ENCODE measurements at regions not wholly inside any gene's neighbourhood (a gene's known extent, or its start where the extent isn't known, plus 50 kb on each side); places are given as distances from the start of the nearest gene placed in this dataset.
A peak's percentile ranks its signal among the peaks of the same experiment; 100 is the strongest.

- no peak overlapping the region for H3K4me2 ChIP-seq (ENCODE audit: insufficient read depth in 1 of 2, low read depth in 2 of 2, low read length in 2 of 2)
- WGBS, 2 experiments (ENCODE audit: extremely low coverage in 1 of 2, insufficient coverage in 1 of 2, insufficient read length in 1 of 2, insufficient replicate concordance in 2 of 2, low coverage in 1 of 2, low lambda C conversion rate in 2 of 2, missing lambda C conversion rate in 1 of 2), result 94% methylated on average over 7 of the region's 7 CpGs; no CpG with 5 or more reads in 1 of the 2 experiments
- no peaks in the 10 kb centered on the region for H3K36me3 ChIP-seq (ENCODE audit: control insufficient read depth in 2 of 4, insufficient read depth in 4 of 4, low read length in 3 of 4)
- H3K4me3 ChIP-seq (ENCODE audit: extremely low read depth in 1 of 4, insufficient read depth in 2 of 4, low read depth in 3 of 4, low read length in 4 of 4), result no peak overlapping the region
- no peaks in the 10 kb centered on the region for H3K9me3 ChIP-seq (ENCODE audit: insufficient read depth in 2 of 2, low read depth in 1 of 2, low read length in 1 of 2)
- FAIRE-seq (no peak), DNase-seq (ENCODE audit: low read depth in 1 of 2, low spot score in 2 of 2) (no peak)
- no peak overlapping the region for H2BK120ac ChIP-seq (replicated peaks; ENCODE audit: low read depth, low read length)
- H3K4ac ChIP-seq (replicated peaks; ENCODE audit: insufficient read length, low read depth, low read length), result no peak overlapping the region
- H3K4me1 ChIP-seq (replicated peaks in 1 of 4; ENCODE audit: control insufficient read depth in 3 of 4, insufficient read depth in 4 of 4, low read length in 3 of 4), result no peaks in the 10 kb centered on the region
- no peak overlapping the region for H2AK5ac ChIP-seq (ENCODE audit: low read depth, low read length)
- H4K8ac ChIP-seq (ENCODE audit: extremely low read depth, insufficient read depth, low read length), result peak overlapping the region; percentile 3; the same call in 1 of the 2 replicates
- H3K79me2 ChIP-seq (ENCODE audit: control insufficient read depth in 1 of 2, insufficient read depth in 2 of 2, low read length in 2 of 2), result no peaks in the 10 kb centered on the region
- no peak overlapping the region for H4K91ac ChIP-seq (replicated peaks; ENCODE audit: insufficient read length, low read length)
- no peak overlapping the region for H3K18ac ChIP-seq (ENCODE audit: extremely low read depth, low read length)
- H4K20me1 ChIP-seq (replicated peaks in 1 of 2; ENCODE audit: control insufficient read depth in 1 of 2, insufficient read depth in 2 of 2, low read length in 2 of 2), result no peaks in the 10 kb centered on the region
- no peak overlapping the region for H3K56ac ChIP-seq (replicated peaks; ENCODE audit: insufficient read length, low read depth, low read length)
- CTCF ChIA-PET (ENCODE audit: partially characterized antibody), result interaction anchor here (1.0 to 1.4 kb wide), 2 partner anchors 11 to 98 kb away, joined by 3 to 4 read pairs; no protein-coding TSS in a partner anchor
- no peak overlapping the region for H2BK15ac ChIP-seq (ENCODE audit: low read length)
- H3K14ac ChIP-seq (ENCODE audit: insufficient read length), result no peak overlapping the region
- no peak overlapping the region for H2BK12ac ChIP-seq (ENCODE audit: low read depth, low read length)
- no peak overlapping the region for H3K9ac ChIP-seq (replicated peaks in 1 of 4; ENCODE audit: extremely low read depth in 1 of 4, low read depth in 3 of 4, low read length in 3 of 4)
- POLR2A ChIA-PET (ENCODE audit: partially characterized antibody), result no interaction called here
- H3K27ac ChIP-seq (ENCODE audit: low read depth, low read length), result no peak overlapping the region
- no peak overlapping the region for H2BK5ac ChIP-seq (ENCODE audit: low read depth, low read length)
- H3K23ac ChIP-seq (ENCODE audit: insufficient read length), result no peak overlapping the region
- H2BK20ac ChIP-seq (ENCODE audit: low read length), result no peak overlapping the region
- no peaks in the 10 kb centered on the region for H3K27me3 ChIP-seq (replicated peaks in 1 of 4; ENCODE audit: control insufficient read depth in 3 of 4, extremely low read depth in 1 of 4, insufficient read depth in 3 of 4, low read length in 3 of 4)
- H2AFZ ChIP-seq (ENCODE audit: low read length), result no peak overlapping the region
- no peak overlapping the region for H4K5ac ChIP-seq (ENCODE audit: insufficient read length, low read depth, low read length)
- H3K79me1 ChIP-seq (ENCODE audit: low read depth, low read length), result no peaks in the 10 kb centered on the region
- no peaks in the 10 kb centered on the region for H3K23me2 ChIP-seq (ENCODE audit: low read depth, low read length)
- TF ChIP-seq TBP (IDR thresholded peaks at IDR 0.05; ENCODE audit: low read depth, low read length), result no peak
- no peak for TF ChIP-seq PHF8 (conservative IDR thresholded peaks at IDR 0.05; ENCODE audit: low read depth, low read length)
- no peak for TF ChIP-seq CREB1 (IDR thresholded peaks at IDR 0.05)
- TF ChIP-seq SP2 (IDR thresholded peaks at IDR 0.05; ENCODE audit: low read length), result no peak
- no peak for TF ChIP-seq YY1 (IDR thresholded peaks at IDR 0.05; ENCODE audit: low read depth, low read length)
- no peak for TF ChIP-seq CBX8 (IDR thresholded peaks at IDR 0.05; ENCODE audit: borderline replicate concordance, low read depth, low read length)
- no peak for TF ChIP-seq SRF (IDR thresholded peaks at IDR 0.05; ENCODE audit: low read depth, low read length)
- TF ChIP-seq BRCA1 (IDR thresholded peaks at IDR 0.05; ENCODE audit: low read depth, low read length), result no peak
- no peak for TF ChIP-seq JUND (IDR thresholded peaks at IDR 0.05; ENCODE audit: low read length)
- no peak for TF ChIP-seq CHD1 (IDR thresholded peaks at IDR 0.05; ENCODE audit: low read depth, low read length)
- TF ChIP-seq EP300 (IDR thresholded peaks at IDR 0.05; ENCODE audit: borderline replicate concordance in 1 of 2, low read depth in 2 of 2, low read length in 2 of 2), result no peak
- TF ChIP-seq MAFK (IDR thresholded peaks at IDR 0.05; ENCODE audit: low read depth, low read length), result no peak
- TF ChIP-seq GABPA (IDR thresholded peaks at IDR 0.05; ENCODE audit: borderline replicate concordance, insufficient read depth, low read length), result no peak
- no peak for TF ChIP-seq TEAD4 (IDR thresholded peaks at IDR 0.05; ENCODE audit: low read depth, low read length)
- TF ChIP-seq EZH2 (IDR thresholded peaks at IDR 0.05; ENCODE audit: low read depth, low read length, severe bottlenecking), result no peak
Measured at GRCh38 chr22:27594474-27595134, 207.0 kb downstream of the MN1 start.

Measured in H1 (cell line).